HG03196 (cell line): ENCODE measurements at regions not wholly inside any gene's neighbourhood (a gene's known extent, or its start where the extent isn't known, plus 50 kb on each side); places are given as distances from the start of the nearest gene placed in this dataset.

ENCODE experiments used
- ATAC-seq: cut with Tn5 transposase; IDR thresholded peaks from one replicate; pipeline ENCODE4 v1.9.1; 2021; ENCODE audit not compliant: unreplicated experiment

GRCh38 chr12:115245020-115245419 lies 561.0 kb upstream of the TBX3 start:
- ATAC-seq: no peak

- no peak for ATAC-seq
Measured at GRCh38 chr12:115243933-115244628, 560.1 kb upstream of the TBX3 start.

- no peak for ATAC-seq
Measured at GRCh38 chr12:115240251-115240650, 556.3 kb upstream of the TBX3 start.

- ATAC-seq: no peak
Measured at GRCh38 chr12:115235880-115236279, 551.9 kb upstream of the TBX3 start.

GRCh38 chr12:115233891-115234543 lies 550.0 kb upstream of the TBX3 start:
- no peak for ATAC-seq

GRCh38 chr12:115232455-115233156 lies 548.6 kb upstream of the TBX3 start:
- ATAC-seq: no peak

- no peak for ATAC-seq
Measured at GRCh38 chr12:115230606-115231005, 546.6 kb upstream of the TBX3 start.

- no peak for ATAC-seq
Measured at GRCh38 chr12:115229517-115229916, 545.5 kb upstream of the TBX3 start.

GRCh38 chr12:115228434-115228833 lies 544.5 kb upstream of the TBX3 start:
- ATAC-seq: no peak

GRCh38 chr12:115227137-115227615 lies 543.2 kb upstream of the TBX3 start:
- ATAC-seq: no peak

GRCh38 chr12:115225845-115226244 lies 541.9 kb upstream of the TBX3 start:
- ATAC-seq: no peak

GRCh38 chr12:115223991-115224390 lies 540.0 kb upstream of the TBX3 start:
- no peak for ATAC-seq

- ATAC-seq: no peak
Measured at GRCh38 chr12:115223322-115223721, 539.3 kb upstream of the TBX3 start.

- ATAC-seq: no peak
Measured at GRCh38 chr12:115222220-115222619, 538.2 kb upstream of the TBX3 start.

- no peak for ATAC-seq
Measured at GRCh38 chr12:115216301-115216700, 532.3 kb upstream of the TBX3 start.

GRCh38 chr12:115215544-115215943 lies 531.6 kb upstream of the TBX3 start:
- ATAC-seq: no peak

- ATAC-seq: no peak
Measured at GRCh38 chr12:115213538-115214016, 529.6 kb upstream of the TBX3 start.

GRCh38 chr12:115213118-115213517 lies 529.1 kb upstream of the TBX3 start:
- ATAC-seq: no peak

- no peak for ATAC-seq
Measured at GRCh38 chr12:115212356-115212755, 528.4 kb upstream of the TBX3 start.

GRCh38 chr12:115210533-115211252 lies 526.7 kb upstream of the TBX3 start:
- ATAC-seq: no peak

GRCh38 chr12:115209230-115209629 lies 525.3 kb upstream of the TBX3 start:
- ATAC-seq: no peak
